HG03457 (cell line): ENCODE measurements at regions not wholly inside any gene's neighbourhood (a gene's known extent, or its start where the extent isn't known, plus 50 kb on each side); places are given as distances from the start of the nearest gene placed in this dataset.
"Not testable (repeated sequence)": the region's sequence is repeated elsewhere in the genome, so short reads cannot be mapped to it uniquely, and the experiment has no call there.

Experiments
- ATAC-seq: cut with Tn5 transposase; IDR thresholded peaks from one replicate; pipeline ENCODE4 v1.9.1; 2021; ENCODE audit warnings: moderate number of reproducible peaks; ENCODE audit not compliant: unreplicated experiment

GRCh38 chr2:83471655-83472054 lies 987.4 kb downstream of the SUCLG1 start:
- ATAC-seq: no peak

- no peak for ATAC-seq
Observed at GRCh38 chr2:83470928-83471327, 988.2 kb downstream of the SUCLG1 start.

GRCh38 chr2:83464444-83464843 lies 994.6 kb downstream of the SUCLG1 start:
- ATAC-seq: no peak

GRCh38 chr2:83462881-83463280 lies 996.2 kb downstream of the SUCLG1 start:
- ATAC-seq: no peak

GRCh38 chr2:83461135-83461534 lies 997.9 kb downstream of the SUCLG1 start:
- ATAC-seq: no peak

GRCh38 chr2:83459456-83459855 lies 999.6 kb downstream of the SUCLG1 start:
- ATAC-seq: no peak

GRCh38 chr2:83435989-83436388 lies 1023.1 kb downstream of the SUCLG1 start:
- ATAC-seq: no peak

GRCh38 chr2:83420993-83421392 lies 1038.1 kb downstream of the SUCLG1 start:
- ATAC-seq: no peak

- ATAC-seq: no peak
Observed at GRCh38 chr2:83394134-83394904, 1064.8 kb downstream of the SUCLG1 start.

GRCh38 chr2:83388804-83389203 lies 1070.3 kb downstream of the SUCLG1 start:
- no peak for ATAC-seq

GRCh38 chr2:83386549-83386948 lies 1072.5 kb downstream of the SUCLG1 start:
- no peak for ATAC-seq

- no peak for ATAC-seq
Observed at GRCh38 chr2:83378921-83379320, 1080.2 kb downstream of the SUCLG1 start.

GRCh38 chr2:83376731-83377130 lies 1082.3 kb downstream of the SUCLG1 start:
- ATAC-seq: no peak

- no peak for ATAC-seq
Observed at GRCh38 chr2:83370419-83370762, 1088.7 kb downstream of the SUCLG1 start.

- no peak for ATAC-seq
Observed at GRCh38 chr2:83369601-83370418, 1089.3 kb downstream of the SUCLG1 start.

- ATAC-seq: no peak
Observed at GRCh38 chr2:83368916-83369315, 1090.2 kb downstream of the SUCLG1 start.

- ATAC-seq: no peak
Observed at GRCh38 chr2:83368461-83368860, 1090.6 kb downstream of the SUCLG1 start.

- no peak for ATAC-seq
Observed at GRCh38 chr2:83365476-83365875, 1093.6 kb downstream of the SUCLG1 start.

GRCh38 chr2:83364264-83364663 lies 1094.8 kb downstream of the SUCLG1 start:
- no peak for ATAC-seq

GRCh38 chr2:83363138-83363537 lies 1095.9 kb downstream of the SUCLG1 start:
- ATAC-seq: not testable (repeated sequence)

- no peak for ATAC-seq
Observed at GRCh38 chr2:83359336-83359735, 1099.7 kb downstream of the SUCLG1 start.

- no peak for ATAC-seq
Observed at GRCh38 chr2:83342860-83343329, 1116.2 kb downstream of the SUCLG1 start.
